Panc1 (cell line): ENCODE measurements at regions not wholly inside any gene's neighbourhood (a gene's known extent, or its start where the extent isn't known, plus 50 kb on each side); places are given as distances from the start of the nearest gene placed in this dataset.

Source experiments
- ATAC-seq: fragments of 200-7000 bp; cut with Tn5 transposase; 2 replicates; pipeline ENCODE4 v1.9.1; 2020; ENCODE audit warnings: mild to moderate bottlenecking, moderate library complexity
- BruUV-seq: library from RNA; stranded (reverse); fragments of 400-500 nt; replicated peaks from 2 replicates; lab custom pipeline; 2021; lab: Mats Ljungman, UMichigan
- CTCF ChIA-PET: fragments of 300-600 bp; sonication (Branson Sonifier 250); formaldehyde crosslinking; loops from one replicate; lab custom pipeline; 2022; ENCODE audit warnings: antibody characterized with exemption; lab: Charles Lee
- POLR2A ChIA-PET: fragments of 300-600 bp; sonication (Branson Sonifier 250); formaldehyde crosslinking; loops from one replicate; lab custom pipeline; 2022; ENCODE audit warnings: antibody characterized with exemption; lab: Charles Lee
- DNase-seq: peaks from one replicate; pipeline ENCODE4 v3.0.0-alpha.2; 2010; ENCODE audit warnings: low read depth, low spot score
- H3K27ac ChIP-seq: 2 replicates; pipeline ENCODE4 v1.5.1; 2011; ENCODE audit warnings: mild to moderate bottlenecking, low read length, inconsistent platforms
- H3K27me3 ChIP-seq: fragments of 200-500 bp; sonication (Bioruptor generic); 2 replicates; pipeline ENCODE4 v1.6.0; 2014; ENCODE audit warnings: low read length, inconsistent platforms; ENCODE audit not compliant: control insufficient read depth, insufficient read depth
- H3K36me3 ChIP-seq: fragments of 200-500 bp; sonication (Bioruptor generic); 2 replicates; pipeline ENCODE4 v1.5.1; 2014; ENCODE audit warnings: inconsistent platforms, mild to moderate bottlenecking, low read length, moderate library complexity; ENCODE audit not compliant: control insufficient read depth, insufficient read depth
- H3K4me1 ChIP-seq: 2 replicates; pipeline ENCODE4 v1.5.1; 2011; ENCODE audit warnings: inconsistent platforms, mild to moderate bottlenecking, low read length, moderate library complexity; ENCODE audit not compliant: control insufficient read depth, insufficient read depth
- H3K4me3 ChIP-seq, 2 experiments: 2 replicates each; pipeline ENCODE4 v1.5.1; 2011 to 2012; ENCODE audit warnings: low read depth in 2 of 2, low read length in 2 of 2, mild to moderate bottlenecking in 2 of 2, inconsistent platforms in 1 of 2, moderate library complexity in 1 of 2
- H3K9me3 ChIP-seq: fragments of 200-500 bp; sonication (Bioruptor generic); 2 replicates; pipeline ENCODE4 v1.5.1; 2014; ENCODE audit warnings: low read depth, mild to moderate bottlenecking, inconsistent platforms, low read length, moderate library complexity; ENCODE audit not compliant: control insufficient read depth, insufficient read depth
- CTCF ChIP-seq: fragments of 450-650 bp; IDR thresholded peaks from 2 replicates; pipeline ENCODE4 v1.5.1; 2017; ENCODE audit warnings: mild to moderate bottlenecking
- POLR2AphosphoS5 ChIP-seq: IDR thresholded peaks from 2 replicates; pipeline ENCODE4 v1.6.1; 2012; ENCODE audit warnings: mild to moderate bottlenecking, low read depth, low read length, moderate library complexity
- REST ChIP-seq, 2 experiments: IDR thresholded peaks; 2 replicates each; pipeline ENCODE4 v1.6.1; 2011 to 2012; ENCODE audit warnings: low read depth in 2 of 2, control low read depth in 1 of 2, low read length in 1 of 2, mild to moderate bottlenecking in 1 of 2, moderate library complexity in 1 of 2; ENCODE audit not compliant: insufficient read depth in 1 of 2
- SIN3A ChIP-seq: IDR thresholded peaks from 2 replicates; pipeline ENCODE4 v1.6.1; 2012; ENCODE audit warnings: low read depth, mild to moderate bottlenecking, low read length, moderate library complexity, borderline replicate concordance; ENCODE audit not compliant: insufficient read depth
- TCF7L2 ChIP-seq: IDR thresholded peaks from 2 replicates; pipeline ENCODE4 v1.6.1; 2011; ENCODE audit warnings: mild to moderate bottlenecking, low read depth, low read length, inconsistent platforms
- in situ Hi-C: cut with HindIII; loops from 2 replicates; pipeline ENCODE4 v1.10.0; 2016; ENCODE audit warnings: low sequenced_read_pairs, low pct_unique_long_range_greater_than_20kb
- intact Hi-C: fragments of 100-400 bp; cut with micrococcal nuclease; formaldehyde crosslinking; loops from one replicate; pipeline ENCODE4 v1.10.0; 2022; ENCODE audit not compliant: unreplicated experiment

GRCh38 chr6:155890409-155890808 is 434.8 kb upstream of the NOX3 start:
- in situ Hi-C loops (no loop called here), intact Hi-C loops (no loop called here)
- no peaks in the 10 kb centered on the region for H3K9me3 ChIP-seq
- DNase-seq (no peak), ATAC-seq (no peak)
- no peak overlapping the region for H3K4me3 ChIP-seq
- H3K27me3 ChIP-seq = no peaks in the 10 kb centered on the region
- no peaks in the 10 kb centered on the region for H3K36me3 ChIP-seq
- no TSS peak for BruUV-seq
- ChIA-PET POLR2A (no interaction called here), CTCF (no interaction called here)
- TF ChIP-seq POLR2AphosphoS5 (no peak), REST (IDR thresholded peaks at IDR 0.05; ENCODE audit: insufficient read depth in 1 of 2, low read depth in 2 of 2, low read length in 1 of 2) (no peak), CTCF (no peak), SIN3A (no peak), TCF7L2 (no peak)
- no peaks in the 10 kb centered on the region for H3K4me1 ChIP-seq
- H3K27ac ChIP-seq = no peak overlapping the region

- TF ChIP-seq CTCF = no peak
- no peak for TF ChIP-seq TCF7L2
- no peak for TF ChIP-seq POLR2AphosphoS5
- TF ChIP-seq SIN3A = no peak
- no peak for TF ChIP-seq REST (IDR thresholded peaks at IDR 0.05; ENCODE audit: insufficient read depth in 1 of 2, low read depth in 2 of 2, low read length in 1 of 2)
- POLR2A ChIA-PET = no interaction called here
- Histone ChIP-seq H3K9me3 (no peaks in the 10 kb centered on the region), H3K4me3 (no peak overlapping the region), H3K27ac (no peak overlapping the region), H3K36me3 (no peaks in the 10 kb centered on the region), H3K27me3 (no peaks in the 10 kb centered on the region), H3K4me1 (no peaks in the 10 kb centered on the region)
- CTCF ChIA-PET = no interaction called here
- DNase-seq (no peak), ATAC-seq (no peak)
- BruUV-seq = no TSS peak
- intact Hi-C loops (no loop called here), in situ Hi-C loops (no loop called here)
Observed at GRCh38 chr6:155889410-155889809, 433.8 kb upstream of the NOX3 start.
